OCI-LY1 (cell line): ENCODE measurements at regions not wholly inside any gene's neighbourhood (a gene's known extent, or its start where the extent isn't known, plus 50 kb on each side); places are given as distances from the start of the nearest gene placed in this dataset.
"Not testable (repeated sequence)": the region's sequence is repeated elsewhere in the genome, so short reads cannot be mapped to it uniquely, and the experiment has no call there.

Experiments
- H2AFZ ChIP-seq: fragments of 200-600 bp; sonication (generic), shearing (Covaris generic); 2 replicates; pipeline ENCODE4 v1.6.0; 2014; ENCODE audit warnings: antibody characterized with exemption, mild to moderate bottlenecking, low read length
- H3F3A ChIP-seq: fragments of 200-600 bp; sonication (generic), shearing (Covaris generic); 2 replicates; pipeline ENCODE4 v1.6.0; 2014; ENCODE audit warnings: mild to moderate bottlenecking, antibody characterized with exemption, low read length, moderate library complexity; ENCODE audit not compliant: insufficient read depth
- H3K27ac ChIP-seq: fragments of 200-600 bp; sonication (generic); 2 replicates; pipeline ENCODE4 v1.5.1; 2014; ENCODE audit warnings: low read length, mixed run types, mild to moderate bottlenecking, low read depth; ENCODE audit not compliant: poor library complexity, severe bottlenecking
- H3K27me3 ChIP-seq: fragments of 200-600 bp; sonication (generic); 2 replicates; pipeline ENCODE4 v1.6.0; 2014; ENCODE audit warnings: antibody characterized with exemption, mild to moderate bottlenecking, low read length, moderate library complexity; ENCODE audit not compliant: insufficient read depth
- H3K36me3 ChIP-seq: fragments of 200-600 bp; sonication (generic); 2 replicates; pipeline ENCODE4 v1.6.1; 2014; ENCODE audit warnings: mild to moderate bottlenecking, antibody characterized with exemption, low read length, moderate library complexity, mixed read lengths; ENCODE audit not compliant: insufficient read depth
- H3K4me1 ChIP-seq: fragments of 200-600 bp; sonication (generic); 2 replicates; pipeline ENCODE4 v1.5.1; 2014; ENCODE audit warnings: mild to moderate bottlenecking, low read length, moderate library complexity; ENCODE audit not compliant: insufficient read depth, severe bottlenecking
- H3K4me2 ChIP-seq: fragments of 200-600 bp; sonication (generic), shearing (Covaris generic); 2 replicates; pipeline ENCODE4 v1.6.1; 2014; ENCODE audit warnings: low read length
- H3K4me3 ChIP-seq: fragments of 200-600 bp; sonication (generic); 2 replicates; pipeline ENCODE4 v1.5.1; 2014; ENCODE audit warnings: low read length, low read depth, mild to moderate bottlenecking, mixed read lengths; ENCODE audit not compliant: poor library complexity, severe bottlenecking
- H3K79me2 ChIP-seq: fragments of 200-600 bp; shearing (Covaris generic); 2 replicates; pipeline ENCODE4 v1.6.1; 2016; ENCODE audit warnings: mixed run types, low read length, mixed read lengths; ENCODE audit not compliant: insufficient read depth
- H3K9ac ChIP-seq: fragments of 200-600 bp; sonication (generic), shearing (Covaris generic); 2 replicates; pipeline ENCODE4 v1.6.1; 2014; ENCODE audit warnings: mild to moderate bottlenecking, low read length, mixed read lengths
- H3K9me2 ChIP-seq: fragments of 200-600 bp; sonication (generic), shearing (Covaris generic); 2 replicates; pipeline ENCODE4 v1.6.1; 2014; ENCODE audit warnings: low read depth, mild to moderate bottlenecking, low read length, mixed read lengths
- H3K9me3 ChIP-seq: fragments of 200-600 bp; shearing (Covaris generic); 2 replicates; pipeline ENCODE4 v1.6.1; 2014; ENCODE audit warnings: low read length, mixed read lengths
- H4K20me1 ChIP-seq: fragments of 200-600 bp; sonication (generic), shearing (Covaris generic); 2 replicates; pipeline ENCODE4 v1.6.0; 2016; ENCODE audit warnings: mild to moderate bottlenecking, low read length; ENCODE audit not compliant: insufficient read depth

DNA sequence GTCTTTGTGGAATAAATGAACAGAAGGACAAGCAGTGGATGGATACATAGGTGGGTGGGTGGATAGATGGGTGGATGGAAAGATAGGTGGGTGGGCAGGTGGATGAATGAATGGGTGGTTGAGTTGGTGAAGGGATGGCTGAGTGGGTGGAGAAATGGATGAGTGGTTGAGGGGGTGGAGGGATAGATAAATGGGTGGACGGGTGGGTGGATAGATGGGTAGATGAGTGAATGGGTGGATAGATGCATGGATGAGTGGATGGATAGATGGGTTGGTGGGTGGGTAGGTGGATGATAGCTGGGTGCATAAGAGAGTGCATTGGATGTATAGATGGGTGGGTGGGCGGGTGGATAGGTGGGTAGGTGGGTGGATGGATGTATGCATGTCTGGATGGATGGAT is 63.5 kb downstream of the UNC93B1 start:
- H3K27me3 ChIP-seq, H3K9ac ChIP-seq, H3K4me1 ChIP-seq, H3K9me3 ChIP-seq, H3K9me2 ChIP-seq, H3K27ac ChIP-seq, H3K79me2 ChIP-seq, H4K20me1 ChIP-seq, H2AFZ ChIP-seq, H3K4me2 ChIP-seq, H3K36me3 ChIP-seq, H3F3A ChIP-seq, H3K4me3 ChIP-seq: not testable (repeated sequence)

DNA sequence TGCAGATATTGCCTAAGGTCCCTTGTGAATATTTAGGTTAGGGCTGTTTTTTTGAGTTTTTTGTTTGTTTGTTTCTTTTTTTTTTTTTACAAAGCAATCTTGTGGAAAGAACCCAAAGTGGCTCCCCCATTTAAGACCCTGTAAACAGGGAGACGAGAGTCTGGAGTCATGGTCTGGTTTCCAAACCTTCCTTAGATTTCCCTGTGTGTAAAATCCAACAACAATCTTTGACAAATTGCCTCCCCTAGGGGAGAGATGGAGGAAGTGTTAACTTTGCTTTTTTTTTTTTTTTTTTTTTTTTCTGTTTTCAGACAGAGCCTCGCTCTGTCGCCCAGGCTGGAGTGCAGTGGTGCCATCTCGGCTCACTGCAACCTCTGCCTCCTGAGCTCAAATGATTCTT is 64.9 kb downstream of the UNC93B1 start:
- not testable (repeated sequence) for H3K79me2 ChIP-seq, H3K9ac ChIP-seq, H4K20me1 ChIP-seq, H3K4me1 ChIP-seq, H3K4me3 ChIP-seq, H3K9me3 ChIP-seq, H3K36me3 ChIP-seq, H3K9me2 ChIP-seq, H3K4me2 ChIP-seq, H3K27me3 ChIP-seq, H2AFZ ChIP-seq, H3K27ac ChIP-seq, H3F3A ChIP-seq

DNA sequence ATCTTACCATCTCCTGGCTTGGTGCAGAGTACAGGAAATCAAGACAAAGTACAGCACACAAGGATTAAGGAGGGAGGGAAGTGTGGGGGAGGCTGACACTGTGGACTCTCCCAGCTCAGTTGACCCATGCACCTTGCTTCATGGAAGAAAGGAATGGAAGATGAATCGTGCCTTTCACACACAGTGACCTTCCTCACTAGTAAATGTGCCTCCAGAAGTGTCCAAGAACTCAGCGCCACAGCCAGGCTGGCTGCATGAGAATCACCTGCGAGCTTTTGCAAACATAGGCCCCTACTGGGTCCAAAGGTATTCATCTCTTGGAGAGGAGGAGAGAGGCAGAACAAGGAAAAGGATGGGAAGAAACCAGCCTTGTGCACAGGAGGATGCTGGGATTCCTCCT is 65.5 kb downstream of the UNC93B1 start:
- H3K4me3 ChIP-seq, H2AFZ ChIP-seq, H3K9me2 ChIP-seq, H3K4me2 ChIP-seq, H3K27ac ChIP-seq, H3K9ac ChIP-seq, H3K9me3 ChIP-seq, H3K36me3 ChIP-seq, H4K20me1 ChIP-seq, H3K79me2 ChIP-seq, H3K27me3 ChIP-seq, H3F3A ChIP-seq, H3K4me1 ChIP-seq: not testable (repeated sequence)

DNA sequence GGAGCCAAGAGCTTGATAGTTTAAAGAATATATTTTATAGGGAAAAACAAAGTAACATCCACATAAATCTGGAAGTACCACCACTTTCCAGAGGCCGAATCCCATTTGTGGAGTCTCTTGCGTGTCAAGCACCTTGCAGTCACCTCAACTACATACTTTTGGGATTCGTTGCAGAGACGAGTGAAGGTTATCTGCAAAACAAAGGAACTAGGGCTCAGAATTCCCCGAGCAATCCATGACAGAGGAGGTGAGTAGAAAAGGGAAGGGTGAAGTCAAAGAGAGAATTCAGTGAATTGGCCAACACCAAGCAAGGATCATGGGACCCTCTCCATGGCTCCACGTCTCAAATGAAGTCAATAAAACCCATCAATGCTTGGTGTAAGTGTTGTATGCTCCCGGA is 80.3 kb downstream of the UNC93B1 start:
- not testable (repeated sequence) for H3K4me2 ChIP-seq, H3K9ac ChIP-seq, H3K9me3 ChIP-seq, H3K4me3 ChIP-seq, H3K27me3 ChIP-seq, H3K9me2 ChIP-seq, H3K4me1 ChIP-seq, H3F3A ChIP-seq, H4K20me1 ChIP-seq, H3K36me3 ChIP-seq, H2AFZ ChIP-seq, H3K79me2 ChIP-seq, H3K27ac ChIP-seq

DNA sequence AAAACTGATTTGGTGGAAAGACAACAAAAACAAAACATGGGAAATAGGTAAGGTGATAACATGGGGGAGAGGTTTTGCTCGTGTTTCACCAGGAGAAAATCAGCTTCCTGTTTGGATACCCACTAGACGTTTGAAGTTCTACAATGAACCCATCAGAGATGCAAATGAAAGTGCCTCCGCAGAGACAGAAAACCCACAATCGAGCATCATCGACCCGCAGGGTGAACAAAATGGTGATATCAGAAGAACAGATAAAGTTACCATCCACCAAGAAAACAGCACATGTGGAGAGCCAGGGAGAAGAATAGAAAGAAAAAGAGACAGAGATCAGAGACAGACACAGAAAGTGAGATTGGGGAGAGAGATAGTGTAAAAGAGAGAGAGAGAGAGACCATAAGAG is 83.4 kb downstream of the UNC93B1 start:
- not testable (repeated sequence) for H3K4me3 ChIP-seq, H3K36me3 ChIP-seq, H3K27me3 ChIP-seq, H2AFZ ChIP-seq, H3K9me3 ChIP-seq, H3K79me2 ChIP-seq, H3K9ac ChIP-seq, H3K9me2 ChIP-seq, H3F3A ChIP-seq, H4K20me1 ChIP-seq, H3K4me2 ChIP-seq, H3K27ac ChIP-seq, H3K4me1 ChIP-seq

DNA sequence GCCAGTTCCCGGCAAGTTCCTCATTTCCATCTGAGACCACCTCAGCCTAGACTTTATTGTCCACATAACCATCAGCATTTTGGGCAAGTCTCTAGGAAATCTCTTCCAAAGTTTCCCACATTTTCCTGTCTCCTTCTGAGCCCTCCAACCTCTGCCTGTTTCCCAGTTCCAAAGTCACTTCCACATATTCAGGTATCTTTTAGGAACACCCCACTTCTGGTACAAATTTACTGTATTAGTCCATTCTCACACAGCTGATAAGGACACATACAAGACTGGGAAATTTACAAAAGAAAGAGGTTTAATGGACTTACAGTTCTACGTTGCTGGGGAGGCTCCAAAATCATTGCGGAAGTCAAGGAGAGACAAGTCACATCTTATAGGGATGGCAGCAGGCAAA is 91.7 kb downstream of the UNC93B1 start:
- not testable (repeated sequence) for H3K27me3 ChIP-seq, H3K4me1 ChIP-seq, H3K9me3 ChIP-seq, H2AFZ ChIP-seq, H4K20me1 ChIP-seq, H3F3A ChIP-seq, H3K4me2 ChIP-seq, H3K4me3 ChIP-seq, H3K9ac ChIP-seq, H3K9me2 ChIP-seq, H3K36me3 ChIP-seq, H3K27ac ChIP-seq, H3K79me2 ChIP-seq

DNA sequence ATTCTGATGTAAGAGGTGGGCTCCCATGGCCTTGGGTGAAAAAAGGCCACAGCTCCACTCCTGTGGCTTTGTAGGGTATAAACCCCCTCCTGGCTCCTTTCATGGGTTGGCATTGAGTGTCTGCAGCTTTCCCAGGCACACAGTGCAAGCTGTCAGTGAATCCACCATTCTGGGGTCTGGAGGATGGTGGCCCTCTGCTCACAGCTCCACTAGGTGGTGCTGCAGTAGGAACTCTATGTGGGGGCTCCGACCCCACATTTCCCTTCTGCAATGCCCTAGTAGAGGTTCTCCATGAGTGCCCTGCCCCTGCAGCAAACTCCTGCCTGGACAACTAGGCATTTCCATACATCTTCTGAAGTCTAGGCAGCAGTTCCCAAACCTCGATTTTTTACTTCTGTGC is 92.7 kb downstream of the UNC93B1 start:
- not testable (repeated sequence) for H3F3A ChIP-seq, H4K20me1 ChIP-seq, H3K4me3 ChIP-seq, H3K4me2 ChIP-seq, H3K27ac ChIP-seq, H3K4me1 ChIP-seq, H2AFZ ChIP-seq, H3K36me3 ChIP-seq, H3K9ac ChIP-seq, H3K9me2 ChIP-seq, H3K9me3 ChIP-seq, H3K27me3 ChIP-seq, H3K79me2 ChIP-seq

DNA sequence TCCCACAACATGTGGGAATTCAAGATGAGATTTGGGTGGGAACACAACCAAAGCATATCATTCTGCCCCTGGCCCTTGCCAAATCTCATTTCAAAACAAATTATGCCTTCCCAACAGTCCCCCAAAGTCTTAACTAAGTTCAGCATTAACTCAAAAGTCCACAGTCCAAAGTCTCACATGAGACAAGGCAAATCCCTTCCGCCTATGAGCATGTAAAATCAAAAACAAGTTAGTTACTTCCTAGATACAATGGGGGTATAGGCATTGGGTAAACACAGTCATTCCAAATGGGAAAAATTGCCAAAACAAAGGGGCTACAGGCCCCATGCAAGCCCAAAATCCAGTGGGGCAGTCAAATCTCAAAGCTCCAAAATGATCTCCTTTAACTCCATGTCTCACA is 93.1 kb downstream of the UNC93B1 start:
- H2AFZ ChIP-seq, H3K9me2 ChIP-seq, H3K27ac ChIP-seq, H3K4me2 ChIP-seq, H3K4me3 ChIP-seq, H3K9me3 ChIP-seq, H3K79me2 ChIP-seq, H3K4me1 ChIP-seq, H3K9ac ChIP-seq, H4K20me1 ChIP-seq, H3F3A ChIP-seq, H3K27me3 ChIP-seq, H3K36me3 ChIP-seq: not testable (repeated sequence)
